GM19035 (cell line): ENCODE measurements at regions not wholly inside any gene's neighbourhood (a gene's known extent, or its start where the extent isn't known, plus 50 kb on each side); places are given as distances from the start of the nearest gene placed in this dataset.

Source experiments
- ATAC-seq: cut with Tn5 transposase; IDR thresholded peaks from one replicate; pipeline ENCODE4 v1.9.1; 2021; ENCODE audit not compliant: unreplicated experiment

GRCh38 chr18:43635397-43635796, 358.1 kb upstream of the SYT4 start:
- no peak for ATAC-seq

- no peak for ATAC-seq
Measured at GRCh38 chr18:43642727-43643330, 365.5 kb upstream of the SYT4 start.

- no peak for ATAC-seq
Measured at GRCh38 chr18:43648002-43648401, 370.7 kb upstream of the SYT4 start.

- ATAC-seq: no peak
Measured at GRCh38 chr18:43649649-43650357, 372.5 kb upstream of the SYT4 start.

- no peak for ATAC-seq
Measured at GRCh38 chr18:43650426-43650825, 373.1 kb upstream of the SYT4 start.

- ATAC-seq: no peak
Measured at GRCh38 chr18:43651057-43651456, 373.8 kb upstream of the SYT4 start.

- no peak for ATAC-seq
Measured at GRCh38 chr18:43656547-43656946, 379.3 kb upstream of the SYT4 start.

GRCh38 chr18:43661570-43661969, 384.3 kb upstream of the SYT4 start:
- ATAC-seq: no peak

- ATAC-seq: no peak
Measured at GRCh38 chr18:43662657-43663056, 385.4 kb upstream of the SYT4 start.

GRCh38 chr18:43663159-43663558, 385.9 kb upstream of the SYT4 start:
- no peak for ATAC-seq

GRCh38 chr18:43664487-43665008, 387.3 kb upstream of the SYT4 start:
- no peak for ATAC-seq

GRCh38 chr18:43665105-43665788, 388.0 kb upstream of the SYT4 start:
- no peak for ATAC-seq

- ATAC-seq: no peak
Measured at GRCh38 chr18:43668866-43669265, 391.6 kb upstream of the SYT4 start.

GRCh38 chr18:43671431-43671830, 394.1 kb upstream of the SYT4 start:
- no peak for ATAC-seq

GRCh38 chr18:43680096-43680495, 402.8 kb upstream of the SYT4 start:
- no peak for ATAC-seq

- ATAC-seq: no peak
Measured at GRCh38 chr18:43681661-43682060, 404.4 kb upstream of the SYT4 start.

GRCh38 chr18:43682196-43682595, 404.9 kb upstream of the SYT4 start:
- no peak for ATAC-seq

- no peak for ATAC-seq
Measured at GRCh38 chr18:43686709-43687108, 409.4 kb upstream of the SYT4 start.

GRCh38 chr18:43692099-43692690, 414.9 kb upstream of the SYT4 start:
- ATAC-seq: no peak

- no peak for ATAC-seq
Measured at GRCh38 chr18:43702399-43702798, 425.1 kb upstream of the SYT4 start.

GRCh38 chr18:43703050-43703449, 425.8 kb upstream of the SYT4 start:
- no peak for ATAC-seq

- ATAC-seq: no peak
Measured at GRCh38 chr18:43705850-43706249, 428.6 kb upstream of the SYT4 start.
